HG03521 (cell line): ENCODE measurements at regions not wholly inside any gene's neighbourhood (a gene's known extent, or its start where the extent isn't known, plus 50 kb on each side); places are given as distances from the start of the nearest gene placed in this dataset.
"Not testable (repeated sequence)": the region's sequence is repeated elsewhere in the genome, so short reads cannot be mapped to it uniquely, and the experiment has no call there.

Experiments used
- ATAC-seq: cut with Tn5 transposase; IDR thresholded peaks from one replicate; pipeline ENCODE4 v1.9.1; 2021; ENCODE audit warnings: mild to moderate bottlenecking, moderate library complexity; ENCODE audit not compliant: unreplicated experiment

- ATAC-seq, result no peak
These were observed 240.2 kb upstream of the IL12A start for GRCh38 chr3:159748425-159748824.

- no peak for ATAC-seq
These were observed 239.2 kb upstream of the IL12A start for GRCh38 chr3:159749406-159749805.

GRCh38 chr3:159751146-159751545, 237.5 kb upstream of the IL12A start:
- no peak for ATAC-seq

GRCh38 chr3:159751752-159752151, 236.9 kb upstream of the IL12A start:
- no peak for ATAC-seq

- not testable (repeated sequence) for ATAC-seq
These were observed 232.1 kb upstream of the IL12A start for GRCh38 chr3:159756279-159757207.

- ATAC-seq, result no peak
These were observed 231.1 kb upstream of the IL12A start for GRCh38 chr3:159757341-159758060.

- ATAC-seq, result no peak
These were observed 228.6 kb upstream of the IL12A start for GRCh38 chr3:159760046-159760445.

GRCh38 chr3:159761369-159761768, 227.3 kb upstream of the IL12A start:
- ATAC-seq, result no peak

- no peak for ATAC-seq
These were observed 226.6 kb upstream of the IL12A start for GRCh38 chr3:159761848-159762635.

- ATAC-seq, result peak; percentile 31
These were observed 225.5 kb upstream of the IL12A start for GRCh38 chr3:159763011-159763601.

GRCh38 chr3:159763602-159764489, 224.8 kb upstream of the IL12A start:
- peak; percentile 76 for ATAC-seq

GRCh38 chr3:159764490-159765029, 224.1 kb upstream of the IL12A start:
- ATAC-seq, result no peak

- no peak for ATAC-seq
These were observed 223.4 kb upstream of the IL12A start for GRCh38 chr3:159765030-159765859.

GRCh38 chr3:159765860-159766294, 222.8 kb upstream of the IL12A start:
- no peak for ATAC-seq

GRCh38 chr3:159766563-159767185, 222.0 kb upstream of the IL12A start:
- no peak for ATAC-seq

- no peak for ATAC-seq
These were observed 217.6 kb upstream of the IL12A start for GRCh38 chr3:159770998-159771397.

- no peak for ATAC-seq
These were observed 216.6 kb upstream of the IL12A start for GRCh38 chr3:159771865-159772611.
